DND-41 (cell line): ENCODE measurements at regions not wholly inside any gene's neighbourhood (a gene's known extent, or its start where the extent isn't known, plus 50 kb on each side); places are given as distances from the start of the nearest gene placed in this dataset.

Experiments
- ATAC-seq: fragments of 200-7000 bp; cut with Tn5 transposase; 3 replicates; pipeline ENCODE4 v1.9.1; 2021; ENCODE audit warnings: low read depth; ENCODE audit not compliant: insufficient read depth
- DNase-seq: peaks from one replicate; pipeline ENCODE4 v3.0.0-alpha.2; 2020
- H2AFZ ChIP-seq: 2 replicates; pipeline ENCODE4 v1.6.0; 2012; ENCODE audit warnings: low read depth, low read length
- H3K27ac ChIP-seq: 2 replicates; pipeline ENCODE4 v1.5.1; 2012; ENCODE audit warnings: low read length, inconsistent platforms
- H3K27me3 ChIP-seq: fragments of 200-600 bp; sonication (generic); 2 replicates; pipeline ENCODE4 v1.6.0; 2012; ENCODE audit warnings: low read length, mild to moderate bottlenecking, inconsistent platforms; ENCODE audit not compliant: insufficient read depth, poor library complexity
- H3K36me3 ChIP-seq: 2 replicates; pipeline ENCODE4 v1.5.1; 2012; ENCODE audit warnings: low read length, inconsistent platforms; ENCODE audit not compliant: insufficient read depth
- H3K4me1 ChIP-seq: 2 replicates; pipeline ENCODE4 v1.5.1; 2012; ENCODE audit warnings: mild to moderate bottlenecking, low read length; ENCODE audit not compliant: insufficient read depth
- H3K4me2 ChIP-seq: 2 replicates; pipeline ENCODE4 v1.6.0; 2012; ENCODE audit warnings: mild to moderate bottlenecking, moderate library complexity, low read length, inconsistent platforms; ENCODE audit not compliant: insufficient read depth
- H3K4me3 ChIP-seq, 2 experiments: fragments of 200-600 bp in 1 of 2; shearing (Covaris generic) in 1 of 2; 2 replicates each; pipeline ENCODE4 v1.5.1; 2012 to 2016; ENCODE audit warnings: inconsistent platforms in 2 of 2, low read length in 2 of 2, mild to moderate bottlenecking in 2 of 2, low read depth in 1 of 2, moderate library complexity in 1 of 2
- H3K79me2 ChIP-seq: 2 replicates; pipeline ENCODE4 v1.6.0; 2012; ENCODE audit warnings: low read length, inconsistent platforms; ENCODE audit not compliant: insufficient read depth
- H3K9ac ChIP-seq: 2 replicates; pipeline ENCODE4 v1.6.0; 2012; ENCODE audit warnings: low read depth, mild to moderate bottlenecking, inconsistent platforms, low read length, moderate library complexity
- H3K9me3 ChIP-seq: 2 replicates; pipeline ENCODE4 v1.5.1; 2012; ENCODE audit warnings: low read length, moderate library complexity, mild to moderate bottlenecking, inconsistent platforms; ENCODE audit not compliant: insufficient read depth, severe bottlenecking
- H4K20me1 ChIP-seq: 2 replicates; pipeline ENCODE4 v1.6.0; 2012; ENCODE audit warnings: low read length; ENCODE audit not compliant: insufficient read depth
- EZH2 ChIP-seq: IDR thresholded peaks from 3 replicates; pipeline ENCODE4 v1.6.1; 2012; ENCODE audit warnings: borderline replicate concordance, low read depth, mild to moderate bottlenecking, moderate library complexity, low read length, inconsistent platforms; ENCODE audit not compliant: severe bottlenecking
- TF ChIP-seq, protein P1 (sequence below): IDR thresholded peaks from 2 replicates; pipeline ENCODE4 v1.5.1; 2012; ENCODE audit warnings: borderline replicate concordance, low read length, moderate library complexity, mild to moderate bottlenecking; ENCODE audit not compliant: poor library complexity, severe bottlenecking; ENCODE audit errors: extremely low read depth

DNA sequence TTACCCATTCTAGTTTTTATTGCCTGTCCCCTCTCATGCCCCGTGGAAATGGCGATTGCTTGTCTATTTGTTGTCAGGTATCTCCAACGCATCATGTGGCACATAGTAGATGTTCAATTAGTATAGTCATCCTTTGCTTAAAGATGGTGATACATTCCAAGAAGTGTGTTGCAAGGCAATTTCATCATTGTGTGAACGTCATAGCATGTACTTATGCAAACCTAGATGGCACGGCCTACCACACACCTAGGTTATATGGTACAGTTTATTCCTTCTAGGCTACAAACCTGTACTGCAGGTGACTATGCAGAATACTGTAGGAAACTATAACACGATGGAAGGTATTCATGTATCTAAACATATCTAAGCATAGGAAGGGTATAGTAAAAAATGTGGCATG, 163.9 kb upstream of the DAPK1 start:
- no peak for TF ChIP-seq EZH2
- TF ChIP-seq, protein P1, sequence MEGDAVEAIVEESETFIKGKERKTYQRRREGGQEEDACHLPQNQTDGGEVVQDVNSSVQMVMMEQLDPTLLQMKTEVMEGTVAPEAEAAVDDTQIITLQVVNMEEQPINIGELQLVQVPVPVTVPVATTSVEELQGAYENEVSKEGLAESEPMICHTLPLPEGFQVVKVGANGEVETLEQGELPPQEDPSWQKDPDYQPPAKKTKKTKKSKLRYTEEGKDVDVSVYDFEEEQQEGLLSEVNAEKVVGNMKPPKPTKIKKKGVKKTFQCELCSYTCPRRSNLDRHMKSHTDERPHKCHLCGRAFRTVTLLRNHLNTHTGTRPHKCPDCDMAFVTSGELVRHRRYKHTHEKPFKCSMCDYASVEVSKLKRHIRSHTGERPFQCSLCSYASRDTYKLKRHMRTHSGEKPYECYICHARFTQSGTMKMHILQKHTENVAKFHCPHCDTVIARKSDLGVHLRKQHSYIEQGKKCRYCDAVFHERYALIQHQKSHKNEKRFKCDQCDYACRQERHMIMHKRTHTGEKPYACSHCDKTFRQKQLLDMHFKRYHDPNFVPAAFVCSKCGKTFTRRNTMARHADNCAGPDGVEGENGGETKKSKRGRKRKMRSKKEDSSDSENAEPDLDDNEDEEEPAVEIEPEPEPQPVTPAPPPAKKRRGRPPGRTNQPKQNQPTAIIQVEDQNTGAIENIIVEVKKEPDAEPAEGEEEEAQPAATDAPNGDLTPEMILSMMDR, result no peak
- ATAC-seq, result no peak
- Histone ChIP-seq H3K4me1 (no peaks in the 10 kb centered on the region), H3K27ac (no peak overlapping the region), H3K27me3 (no peaks in the 10 kb centered on the region), H3K36me3 (no peaks in the 10 kb centered on the region), H3K9me3 (peaks cover 9% of the 10 kb centered on the region), H3K9ac (no peak overlapping the region), H2AFZ (no peak overlapping the region), H3K4me2 (no peak overlapping the region), H3K4me3 (no peak overlapping the region), H3K79me2 (no peaks in the 10 kb centered on the region), H4K20me1 (no peaks in the 10 kb centered on the region)
- DNase-seq, result no peak

DNA sequence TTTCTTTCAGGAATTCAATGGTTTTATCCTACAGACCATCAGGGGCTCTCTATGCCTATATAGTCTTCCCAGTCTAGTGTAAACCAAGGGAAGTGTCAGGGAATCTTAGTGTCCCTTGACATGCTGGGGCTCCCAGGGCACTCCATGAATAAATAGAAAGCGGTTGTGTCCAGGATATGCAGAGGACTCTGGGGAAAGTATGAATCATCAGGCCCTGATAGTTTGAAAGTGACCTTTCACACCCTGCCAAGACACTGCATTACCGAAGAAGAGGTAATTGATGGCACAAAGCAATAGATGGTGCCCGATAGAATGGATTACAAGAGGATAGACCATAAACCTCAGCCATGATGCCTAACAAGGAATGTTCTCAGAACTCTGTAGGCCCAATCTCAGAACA, 163.3 kb upstream of the DAPK1 start:
- no peak for DNase-seq
- no peak for TF ChIP-seq EZH2
- TF ChIP-seq, protein P1, result no peak

DNA sequence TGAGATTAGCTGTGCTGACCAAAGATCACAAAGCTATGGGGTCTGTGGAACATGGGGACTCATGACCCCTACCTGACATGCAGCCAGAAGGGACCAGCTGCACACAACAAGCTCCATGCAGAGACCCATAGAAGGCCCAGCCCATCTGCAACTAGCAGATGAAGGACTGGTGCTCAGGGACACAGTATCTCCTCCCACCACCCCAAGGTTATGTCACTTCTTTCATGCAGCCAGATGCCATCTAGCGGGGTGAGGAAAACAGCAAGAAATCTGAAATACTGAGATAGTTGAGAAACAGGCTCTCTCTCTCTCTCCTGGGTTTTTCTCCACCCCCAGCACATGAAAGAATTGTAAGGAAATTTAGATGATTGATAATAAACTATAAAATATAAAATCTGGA, 161.3 kb upstream of the DAPK1 start:
- H3K27me3 ChIP-seq, result no peaks in the 10 kb centered on the region
- H3K4me1 ChIP-seq, result no peaks in the 10 kb centered on the region
- no peaks in the 10 kb centered on the region for H3K36me3 ChIP-seq
- no peaks in the 10 kb centered on the region for H4K20me1 ChIP-seq
- no peak overlapping the region for H3K4me2 ChIP-seq
- H3K79me2 ChIP-seq, result no peaks in the 10 kb centered on the region
- DNase-seq (no peak), ATAC-seq (no peak)
- H3K4me3 ChIP-seq, result no peak overlapping the region
- TF ChIP-seq EZH2, result no peak
- TF ChIP-seq, protein P1, result no peak
- H2AFZ ChIP-seq, result no peak overlapping the region
- H3K27ac ChIP-seq, result no peak overlapping the region
- H3K9ac ChIP-seq, result no peak overlapping the region
- peaks cover 8% of the 10 kb centered on the region for H3K9me3 ChIP-seq

More for the DNA sequence above, 163.3 kb upstream of the DAPK1 start:
- H3K79me2 ChIP-seq, result no peaks in the 10 kb centered on the region
- H3K27ac ChIP-seq, result no peak overlapping the region
- no peak for ATAC-seq
- H3K4me2 ChIP-seq, result no peak overlapping the region
- no peak overlapping the region for H3K9ac ChIP-seq
- no peaks in the 10 kb centered on the region for H3K27me3 ChIP-seq
- H3K36me3 ChIP-seq, result no peaks in the 10 kb centered on the region
- peaks cover 9% of the 10 kb centered on the region for H3K9me3 ChIP-seq
- no peaks in the 10 kb centered on the region for H3K4me1 ChIP-seq
- H4K20me1 ChIP-seq, result no peaks in the 10 kb centered on the region
- no peak overlapping the region for H2AFZ ChIP-seq
- H3K4me3 ChIP-seq, result no peak overlapping the region

DNA sequence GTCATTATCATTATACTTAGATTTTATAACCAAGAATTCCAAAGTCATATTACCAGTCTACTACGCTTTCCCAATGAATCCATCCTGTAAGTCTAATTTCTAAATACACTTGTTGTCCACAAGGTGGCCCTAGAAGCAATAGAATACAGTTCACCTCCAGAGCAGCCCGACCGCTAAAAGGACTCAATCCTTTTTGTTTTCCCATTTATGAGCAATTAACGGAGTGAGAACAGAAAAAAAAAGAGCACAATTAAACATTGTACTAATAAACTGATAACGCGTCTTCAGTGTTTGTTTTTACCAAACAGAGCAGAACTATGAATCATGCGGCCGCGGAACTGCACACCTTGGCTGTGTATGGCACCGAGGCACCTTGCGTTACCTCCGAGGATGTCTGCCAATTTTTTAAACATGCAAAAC, 160.7 kb upstream of the DAPK1 start:
- Histone ChIP-seq H3K9me3 (peaks cover 2% of the 10 kb centered on the region), H3K9ac (no peak overlapping the region), H3K4me1 (no peaks in the 10 kb centered on the region), H3K27ac (no peak overlapping the region), H3K4me2 (no peak overlapping the region), H3K27me3 (no peaks in the 10 kb centered on the region), H3K4me3 (no peak overlapping the region), H2AFZ (no peak overlapping the region), H3K36me3 (no peaks in the 10 kb centered on the region), H3K79me2 (no peaks in the 10 kb centered on the region), H4K20me1 (no peaks in the 10 kb centered on the region)
- ATAC-seq (no peak; the same call in 2 of the 3 replicates), DNase-seq (peak; percentile 16)
- no peak for TF ChIP-seq EZH2
- TF ChIP-seq, protein P1, result peak; percentile 51
